Astrocyte (in vitro differentiated cells and primary cell): ENCODE measurements at regions not wholly inside any gene's neighbourhood (a gene's known extent, or its start where the extent isn't known, plus 50 kb on each side); places are given as distances from the start of the nearest gene placed in this dataset.
A peak's percentile ranks its signal among the peaks of the same experiment; 100 is the strongest.

ENCODE experiments used
- DNase-seq: peaks from one replicate; pipeline ENCODE4 v3.0.0-alpha.2; 2010; ENCODE audit warnings: low read depth
- FAIRE-seq: peaks from 2 replicates; lab custom pipeline; 2011; peaks lifted over from hg19 to GRCh38; lab: Jason Lieb, UNC
- H2AFZ ChIP-seq: 2 replicates; pipeline ENCODE4 v1.6.0; 2012; ENCODE audit warnings: low read depth, low read length, inconsistent platforms
- H3K27ac ChIP-seq: 2 replicates; pipeline ENCODE4 v1.5.1; 2011; ENCODE audit warnings: low read depth, low read length, inconsistent platforms
- H3K27me3 ChIP-seq: 2 replicates; pipeline ENCODE4 v1.6.0; 2011; ENCODE audit warnings: low read length, inconsistent platforms; ENCODE audit not compliant: insufficient read depth
- H3K36me3 ChIP-seq: 2 replicates; pipeline ENCODE4 v1.5.1; 2011; ENCODE audit warnings: low read length, inconsistent platforms; ENCODE audit not compliant: insufficient read depth
- H3K4me1 ChIP-seq: 2 replicates; pipeline ENCODE4 v1.5.1; 2011; ENCODE audit warnings: low read length, inconsistent platforms; ENCODE audit not compliant: insufficient read depth
- H3K4me2 ChIP-seq: 2 replicates; pipeline ENCODE4 v1.6.0; 2012; ENCODE audit warnings: low read length, inconsistent platforms
- H3K4me3 ChIP-seq: 2 replicates; pipeline ENCODE4 v1.5.1; 2011; ENCODE audit warnings: low read depth, mild to moderate bottlenecking, low read length, inconsistent platforms; ENCODE audit not compliant: insufficient read depth
- H3K79me2 ChIP-seq: 2 replicates; pipeline ENCODE4 v1.6.0; 2012; ENCODE audit warnings: mild to moderate bottlenecking, low read length, inconsistent platforms; ENCODE audit not compliant: insufficient read depth
- H3K9ac ChIP-seq: 2 replicates; pipeline ENCODE4 v1.6.0; 2012; ENCODE audit warnings: mild to moderate bottlenecking, low read length, inconsistent platforms
- H3K9me3 ChIP-seq: 2 replicates; pipeline ENCODE4 v1.5.1; 2012; ENCODE audit warnings: low read depth, mild to moderate bottlenecking, low read length, inconsistent platforms; ENCODE audit not compliant: insufficient read depth
- H4K20me1 ChIP-seq: 2 replicates; pipeline ENCODE4 v1.6.0; 2012; ENCODE audit warnings: low read length, inconsistent platforms; ENCODE audit not compliant: insufficient read depth
- H3K27ac Mint-ChIP-seq: one replicate; pipeline ENCODE4 v1.8.0; 2021; ENCODE audit warnings: mild to moderate bottlenecking, mixed read lengths; ENCODE audit not compliant: unreplicated experiment
- H3K27me3 Mint-ChIP-seq: one replicate; pipeline ENCODE4 v1.8.0; 2021; ENCODE audit warnings: low read depth, mixed read lengths; ENCODE audit not compliant: unreplicated experiment
- H3K36me3 Mint-ChIP-seq: one replicate; pipeline ENCODE4 v1.8.0; 2021; ENCODE audit warnings: low read depth, mixed read lengths; ENCODE audit not compliant: unreplicated experiment
- H3K4me1 Mint-ChIP-seq: one replicate; pipeline ENCODE4 v1.8.0; 2021; ENCODE audit warnings: low read depth, mixed read lengths; ENCODE audit not compliant: unreplicated experiment
- H3K4me3 Mint-ChIP-seq: one replicate; pipeline ENCODE4 v1.8.0; 2021; ENCODE audit warnings: mild to moderate bottlenecking, moderate library complexity, mixed read lengths; ENCODE audit not compliant: unreplicated experiment
- H3K9me3 Mint-ChIP-seq: one replicate; pipeline ENCODE4 v1.8.0; 2021; ENCODE audit warnings: mild to moderate bottlenecking, mixed read lengths; ENCODE audit not compliant: unreplicated experiment
- EZH2 ChIP-seq: IDR thresholded peaks from 2 replicates; pipeline ENCODE4 v1.6.1; 2012; ENCODE audit warnings: mild to moderate bottlenecking, low read length, inconsistent platforms; ENCODE audit not compliant: insufficient read depth
- TF ChIP-seq, protein P1 (sequence below): IDR thresholded peaks from 2 replicates; pipeline ENCODE4 v1.5.1; 2011; ENCODE audit warnings: low read depth, mild to moderate bottlenecking, inconsistent platforms, low read length, moderate library complexity; ENCODE audit not compliant: insufficient read depth

DNA sequence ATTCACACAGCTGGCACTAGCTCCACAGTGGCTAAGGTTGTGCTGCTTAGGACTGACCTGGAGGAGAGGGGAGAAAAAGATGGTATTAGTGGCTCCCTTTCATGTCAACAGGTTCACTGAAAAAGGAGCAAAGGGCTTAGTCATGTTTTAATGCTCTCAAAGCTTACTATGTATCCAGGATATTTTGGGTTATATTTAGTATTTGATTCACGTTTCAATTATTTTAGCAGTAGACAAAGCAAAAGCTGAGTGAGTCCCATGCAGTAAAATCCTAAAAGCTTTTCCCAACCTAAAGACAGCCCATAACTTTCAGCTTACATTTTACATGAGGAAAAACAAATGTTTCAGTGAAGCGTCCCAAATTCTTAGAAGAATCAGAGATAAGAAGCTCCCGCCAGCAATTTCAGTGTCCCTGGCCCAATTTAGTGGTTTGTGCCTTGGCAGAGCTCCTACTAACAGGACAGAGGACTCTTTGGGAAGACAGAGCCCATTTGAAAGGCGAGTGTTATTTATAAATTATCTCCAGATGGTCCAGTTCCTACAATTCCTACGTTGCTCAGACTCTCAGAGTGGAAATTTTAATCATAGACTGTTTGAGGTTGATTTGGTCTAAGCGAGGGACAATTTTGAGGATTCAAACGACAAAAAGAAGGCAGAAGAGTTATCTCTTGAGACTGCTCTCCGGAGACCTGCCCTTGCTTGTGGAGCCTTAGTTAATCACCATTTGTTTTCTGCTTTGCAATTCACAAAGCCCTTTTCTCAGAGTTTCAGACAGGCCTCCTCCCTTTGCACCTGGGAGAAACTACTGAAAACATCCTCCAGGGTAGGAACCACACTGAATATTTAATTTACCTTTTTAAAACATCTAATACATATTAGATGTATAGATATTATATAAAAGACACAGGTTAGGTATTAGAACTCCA, 225.0 kb upstream of the ANKRD55 start:
- H3K27ac ChIP-seq, result no peak overlapping the region
- H3K4me3 ChIP-seq, result no peak overlapping the region
- H3K9me3 Mint-ChIP-seq, result peaks cover 2% of the 10 kb centered on the region
- H3K79me2 ChIP-seq, result no peaks in the 10 kb centered on the region
- no peak overlapping the region for H3K9ac ChIP-seq
- no peaks in the 10 kb centered on the region for H4K20me1 ChIP-seq
- TF ChIP-seq, protein P1, sequence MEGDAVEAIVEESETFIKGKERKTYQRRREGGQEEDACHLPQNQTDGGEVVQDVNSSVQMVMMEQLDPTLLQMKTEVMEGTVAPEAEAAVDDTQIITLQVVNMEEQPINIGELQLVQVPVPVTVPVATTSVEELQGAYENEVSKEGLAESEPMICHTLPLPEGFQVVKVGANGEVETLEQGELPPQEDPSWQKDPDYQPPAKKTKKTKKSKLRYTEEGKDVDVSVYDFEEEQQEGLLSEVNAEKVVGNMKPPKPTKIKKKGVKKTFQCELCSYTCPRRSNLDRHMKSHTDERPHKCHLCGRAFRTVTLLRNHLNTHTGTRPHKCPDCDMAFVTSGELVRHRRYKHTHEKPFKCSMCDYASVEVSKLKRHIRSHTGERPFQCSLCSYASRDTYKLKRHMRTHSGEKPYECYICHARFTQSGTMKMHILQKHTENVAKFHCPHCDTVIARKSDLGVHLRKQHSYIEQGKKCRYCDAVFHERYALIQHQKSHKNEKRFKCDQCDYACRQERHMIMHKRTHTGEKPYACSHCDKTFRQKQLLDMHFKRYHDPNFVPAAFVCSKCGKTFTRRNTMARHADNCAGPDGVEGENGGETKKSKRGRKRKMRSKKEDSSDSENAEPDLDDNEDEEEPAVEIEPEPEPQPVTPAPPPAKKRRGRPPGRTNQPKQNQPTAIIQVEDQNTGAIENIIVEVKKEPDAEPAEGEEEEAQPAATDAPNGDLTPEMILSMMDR, result no peak
- no peak for TF ChIP-seq EZH2
- peaks cover 11% of the 10 kb centered on the region for H3K27me3 Mint-ChIP-seq
- H3K9me3 ChIP-seq, result no peaks in the 10 kb centered on the region
- H3K4me2 ChIP-seq, result peak overlapping the region; percentile 28
- no peaks in the 10 kb centered on the region for H3K36me3 ChIP-seq
- H3K4me1 Mint-ChIP-seq, result no peaks in the 10 kb centered on the region
- no peak overlapping the region for H3K4me3 Mint-ChIP-seq
- DNase-seq (peak; percentile 27), FAIRE-seq (peak; percentile 39)
- no peak overlapping the region for H2AFZ ChIP-seq
- H3K36me3 Mint-ChIP-seq, result no peaks in the 10 kb centered on the region
- H3K4me1 ChIP-seq, result no peaks in the 10 kb centered on the region
- H3K27ac Mint-ChIP-seq, result no peak overlapping the region
- H3K27me3 ChIP-seq, result no peaks in the 10 kb centered on the region

DNA sequence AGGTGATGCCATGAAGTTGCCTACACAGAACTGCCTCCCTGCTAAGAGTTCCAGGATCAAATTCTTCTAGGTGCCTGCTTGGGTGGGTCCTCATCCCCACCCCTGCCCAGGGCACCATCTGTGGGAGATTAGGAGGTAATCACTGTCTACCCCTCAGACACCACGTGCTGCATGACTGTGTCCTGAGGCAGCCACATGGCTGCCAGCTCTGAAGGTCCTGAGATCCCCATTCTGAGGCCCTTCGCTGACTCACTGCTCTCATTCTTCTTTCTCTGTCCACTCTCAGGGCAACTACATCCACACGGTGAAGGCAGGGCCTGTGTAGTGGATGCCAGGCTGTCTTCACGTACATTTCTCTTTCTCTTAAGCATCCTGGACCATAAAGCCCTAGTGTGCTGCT, 222.9 kb upstream of the ANKRD55 start:
- Histone ChIP-seq H3K4me2 (no peak overlapping the region), H3K4me1 (no peaks in the 10 kb centered on the region), H4K20me1 (no peaks in the 10 kb centered on the region), H3K9ac (no peak overlapping the region), H2AFZ (no peak overlapping the region), H3K9me3 (no peaks in the 10 kb centered on the region), H3K36me3 (no peaks in the 10 kb centered on the region), H3K27me3 (peaks cover under 1% of the 10 kb centered on the region), H3K4me3 (no peak overlapping the region), H3K27ac (no peak overlapping the region), H3K79me2 (no peaks in the 10 kb centered on the region)
- Mint-ChIP-seq H3K27me3 (peaks cover 11% of the 10 kb centered on the region), H3K36me3 (no peaks in the 10 kb centered on the region), H3K9me3 (peaks cover 2% of the 10 kb centered on the region), H3K4me1 (no peaks in the 10 kb centered on the region), H3K27ac (no peak overlapping the region), H3K4me3 (no peak overlapping the region)
- TF ChIP-seq EZH2, result no peak
- TF ChIP-seq, protein P1, result no peak
- DNase-seq, result no peak
- no peak for FAIRE-seq

DNA sequence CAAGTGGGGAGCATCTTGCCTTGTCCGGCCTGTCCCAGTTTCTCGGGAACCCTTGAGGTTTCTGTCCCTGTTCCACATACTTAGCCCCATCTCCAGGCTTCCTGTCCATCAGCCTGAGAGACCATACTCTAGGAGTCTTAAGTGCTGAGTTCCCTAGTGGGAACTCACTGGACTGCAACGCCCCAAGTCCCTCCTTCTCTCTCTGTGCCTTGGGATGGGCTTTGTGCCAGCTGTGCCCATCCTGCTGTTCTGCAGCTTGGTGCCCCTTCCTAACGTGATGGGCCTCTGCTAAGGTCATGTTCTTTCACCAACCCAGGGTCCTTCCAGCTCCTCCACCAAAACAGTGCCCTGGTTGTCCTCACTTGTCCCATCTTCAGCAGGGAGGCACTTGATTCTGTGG, 222.3 kb upstream of the ANKRD55 start:
- Mint-ChIP-seq H3K27ac (no peak overlapping the region), H3K36me3 (no peaks in the 10 kb centered on the region), H3K27me3 (peaks cover 6% of the 10 kb centered on the region), H3K4me3 (no peak overlapping the region), H3K4me1 (no peaks in the 10 kb centered on the region), H3K9me3 (no peaks in the 10 kb centered on the region)
- Histone ChIP-seq H3K27ac (no peak overlapping the region), H3K9me3 (no peaks in the 10 kb centered on the region), H3K36me3 (no peaks in the 10 kb centered on the region), H2AFZ (no peak overlapping the region), H3K27me3 (peaks cover 3% of the 10 kb centered on the region), H3K4me3 (no peak overlapping the region), H3K79me2 (no peaks in the 10 kb centered on the region), H4K20me1 (no peaks in the 10 kb centered on the region), H3K9ac (no peak overlapping the region), H3K4me2 (no peak overlapping the region), H3K4me1 (no peaks in the 10 kb centered on the region)
- no peak for TF ChIP-seq EZH2
- no peak for DNase-seq
- FAIRE-seq, result no peak
